ENCODE measurements at regions not wholly inside any gene's neighbourhood (a gene's known extent, or its start where the extent isn't known, plus 50 kb on each side); places are given as distances from the start of the nearest gene placed in this dataset.
A peak's percentile ranks its signal among the peaks of the same experiment; 100 is the strongest.
"Not testable (repeated sequence)": the region's sequence is repeated elsewhere in the genome, so short reads cannot be mapped to it uniquely, and the experiment has no call there.

GRCh38 chrX:13955975-13956374, 73.7 kb downstream of the GEMIN8 start:
- no peaks in the 10 kb centered on the region for H3K36me3 ChIP-seq
- no peaks in the 10 kb centered on the region for H3K4me1 ChIP-seq (ENCODE audit: low read depth)
- no peak for TF ChIP-seq CTCF (IDR thresholded peaks at IDR 0.05; ENCODE audit: low read depth, low read length)
- peak in 1 of 2 donors; percentile 4 for DNase-seq (ENCODE audit: low read depth in 1 of 2, low spot score in 1 of 2)
- no peaks in the 10 kb centered on the region for H3K27me3 ChIP-seq
- H3K4me3 ChIP-seq: no peak overlapping the region
- H3K9me3 ChIP-seq (ENCODE audit: low read depth): no peaks in the 10 kb centered on the region
- no peak overlapping the region for H3K27ac ChIP-seq

GRCh38 chrX:13955095-13955647, 74.5 kb downstream of the GEMIN8 start:
- H3K9me3 ChIP-seq (ENCODE audit: low read depth): no peaks in the 10 kb centered on the region
- no peaks in the 10 kb centered on the region for H3K27me3 ChIP-seq
- H3K27ac ChIP-seq: no peak overlapping the region
- DNase-seq (ENCODE audit: low read depth in 1 of 2, low spot score in 1 of 2): no peak
- TF ChIP-seq CTCF (IDR thresholded peaks at IDR 0.05; ENCODE audit: low read depth, low read length): no peak
- no peak overlapping the region for H3K4me3 ChIP-seq
- no peaks in the 10 kb centered on the region for H3K4me1 ChIP-seq (ENCODE audit: low read depth)
- H3K36me3 ChIP-seq: no peaks in the 10 kb centered on the region

- no peak for DNase-seq (ENCODE audit: low read depth in 1 of 2, low spot score in 1 of 2)
These were observed 77.1 kb downstream of the GEMIN8 start for GRCh38 chrX:13952581-13952980.

GRCh38 chrX:13946223-13946622, 83.5 kb downstream of the GEMIN8 start:
- H3K9me3 ChIP-seq (ENCODE audit: low read depth); H3K4me1 ChIP-seq (ENCODE audit: low read depth); H3K4me3 ChIP-seq; H3K36me3 ChIP-seq; DNase-seq (ENCODE audit: low read depth in 1 of 2, low spot score in 1 of 2); H3K27me3 ChIP-seq; H3K27ac ChIP-seq: not testable (repeated sequence)

More at GRCh38 chrX:13952581-13952980, 77.1 kb downstream of the GEMIN8 start:
- Histone ChIP-seq H3K27ac (no peak overlapping the region), H3K36me3 (no peaks in the 10 kb centered on the region), H3K4me3 (no peak overlapping the region), H3K27me3 (no peaks in the 10 kb centered on the region), H3K4me1 (ENCODE audit: low read depth) (no peaks in the 10 kb centered on the region), H3K9me3 (ENCODE audit: low read depth) (no peaks in the 10 kb centered on the region)
- no peak for TF ChIP-seq CTCF (IDR thresholded peaks at IDR 0.05; ENCODE audit: low read depth, low read length)

GRCh38 chrX:13945787-13946186, 83.9 kb downstream of the GEMIN8 start:
- not testable (repeated sequence) for H3K36me3 ChIP-seq; H3K9me3 ChIP-seq (ENCODE audit: low read depth); H3K4me1 ChIP-seq (ENCODE audit: low read depth); H3K27me3 ChIP-seq; H3K27ac ChIP-seq; H3K4me3 ChIP-seq; DNase-seq (ENCODE audit: low read depth in 1 of 2, low spot score in 1 of 2)

- H3K9me3 ChIP-seq (ENCODE audit: low read depth): no peaks in the 10 kb centered on the region
- H3K27me3 ChIP-seq: no peaks in the 10 kb centered on the region
- TF ChIP-seq CTCF (IDR thresholded peaks at IDR 0.05; ENCODE audit: low read depth, low read length): no peak
- no peaks in the 10 kb centered on the region for H3K4me1 ChIP-seq (ENCODE audit: low read depth)
- no peak overlapping the region for H3K27ac ChIP-seq
- H3K36me3 ChIP-seq: no peaks in the 10 kb centered on the region
- H3K4me3 ChIP-seq: no peak overlapping the region
- DNase-seq (ENCODE audit: low read depth in 1 of 2, low spot score in 1 of 2): no peak
These were observed 89.0 kb downstream of the GEMIN8 start for GRCh38 chrX:13940671-13941070.
